Pancreas (tissue), 10 donors: ENCODE measurements at regions not wholly inside any gene's neighbourhood (a gene's known extent, or its start where the extent isn't known, plus 50 kb on each side); places are given as distances from the start of the nearest gene placed in this dataset.

Experiments used
- ATAC-seq, 4 donors: fragments of 200-7000 bp; cut with Tn5 transposase; one replicate each; pipeline versions ENCODE4 v1.8.0 to v1.9.1; 2020; ENCODE audit warnings: mild to moderate bottlenecking in 4 of 4, moderate library complexity in 4 of 4
- DNase-seq, 6 donors: peaks; one replicate each; pipeline ENCODE4 v3.0.0-alpha.2; 2020
- FAIRE-seq: peaks from 2 replicates; lab custom pipeline; 2012; peaks lifted over from hg19 to GRCh38; lab: Jason Lieb, UNC
- H3K27ac ChIP-seq, 4 donors: fragments of 200-600 bp; sonication (generic); 1 replicate in 3 of 4; 2 replicates in 1 of 4; pipeline versions ENCODE4 v1.5.0 to v1.8.0; 2020
- H3K27me3 ChIP-seq, 4 donors: fragments of 200-600 bp; one replicate each; pipeline ENCODE4 v1.8.0; 2021
- H3K36me3 ChIP-seq, 3 donors: fragments of 200-600 bp; sonication (generic) in 1 of 3; one replicate each; pipeline versions ENCODE4 v1.5.0 to v1.8.0; 2020 to 2021
- H3K4me1 ChIP-seq, 3 donors: fragments of 200-600 bp; one replicate each; pipeline ENCODE4 v1.8.0; 2021
- H3K4me3 ChIP-seq, 4 donors: fragments of 200-600 bp; sonication (generic) in 2 of 4; one replicate each; pipeline versions ENCODE4 v1.5.0 to v1.8.0; 2020 to 2021
- H3K9me3 ChIP-seq, 4 donors: fragments of 200-600 bp; one replicate each; pipeline ENCODE4 v1.8.0; 2021
- WGBS, 2 donors: extraction: QIAGEN DNeasy Blood & Tissue Kit; methylation state at CpG; one replicate each; pipeline ENCODE4 v1.1.7; 2013; 5-methylcytosine and 5-hydroxymethylcytosine counted together
- intact Hi-C, 3 donors: fragments of 100-400 bp; cut with DNase I; formaldehyde crosslinking; loops; one replicate each; pipeline versions ENCODE4 v1.11.1 to v1.14.2; 2022
- TF ChIP-seq, protein P1 (sequence below), 4 donors: fragments of 200-600 bp; sonication (generic) in 3 of 4; IDR thresholded peaks; one replicate each; pipeline versions ENCODE4 v1.5.0 to v1.8.0; 2021; ENCODE audit warnings: antibody characterized with exemption in 4 of 4
- donor health status: healthy with polysubstance abuse.
- donor health status: DM: no; HTN: no; CAD: no; lungs with moderate emphysema.
- donor health status: DM: no; HTN: no; CAD: no.
- donor health status: control.
- donor health status: control.
- donor health status: Bipolar disorder and iron deficiency.
- donor health status: DM: yes; HTN: yes; CAD: no.
- donor health status: DM: no; HTN: no; CAD: no.
- donor health status: DM: no; HTN: no; CAD: no.
- donor health status: DM: yes; HTN: yes; CAD: no.

DNA sequence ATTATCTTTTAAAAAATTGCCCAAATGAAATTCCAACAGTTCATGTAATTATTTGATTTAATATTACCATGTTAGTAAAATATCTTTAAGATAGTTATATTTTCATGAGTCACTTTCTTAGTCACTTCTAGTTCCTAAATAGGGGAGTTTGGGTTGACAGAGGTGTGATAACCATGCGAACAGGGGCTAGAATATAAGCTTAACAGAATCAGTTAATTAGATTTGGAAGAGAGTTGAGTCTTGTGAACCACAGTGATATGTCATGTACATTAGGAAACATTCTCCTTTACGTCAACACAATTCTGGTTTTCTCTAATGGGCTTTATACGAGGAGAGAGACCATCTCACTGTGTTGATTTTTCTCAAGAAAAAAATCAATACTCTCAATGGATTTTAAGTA is 64.8 kb upstream of the ZNF281 start:
- TF ChIP-seq, protein P1, sequence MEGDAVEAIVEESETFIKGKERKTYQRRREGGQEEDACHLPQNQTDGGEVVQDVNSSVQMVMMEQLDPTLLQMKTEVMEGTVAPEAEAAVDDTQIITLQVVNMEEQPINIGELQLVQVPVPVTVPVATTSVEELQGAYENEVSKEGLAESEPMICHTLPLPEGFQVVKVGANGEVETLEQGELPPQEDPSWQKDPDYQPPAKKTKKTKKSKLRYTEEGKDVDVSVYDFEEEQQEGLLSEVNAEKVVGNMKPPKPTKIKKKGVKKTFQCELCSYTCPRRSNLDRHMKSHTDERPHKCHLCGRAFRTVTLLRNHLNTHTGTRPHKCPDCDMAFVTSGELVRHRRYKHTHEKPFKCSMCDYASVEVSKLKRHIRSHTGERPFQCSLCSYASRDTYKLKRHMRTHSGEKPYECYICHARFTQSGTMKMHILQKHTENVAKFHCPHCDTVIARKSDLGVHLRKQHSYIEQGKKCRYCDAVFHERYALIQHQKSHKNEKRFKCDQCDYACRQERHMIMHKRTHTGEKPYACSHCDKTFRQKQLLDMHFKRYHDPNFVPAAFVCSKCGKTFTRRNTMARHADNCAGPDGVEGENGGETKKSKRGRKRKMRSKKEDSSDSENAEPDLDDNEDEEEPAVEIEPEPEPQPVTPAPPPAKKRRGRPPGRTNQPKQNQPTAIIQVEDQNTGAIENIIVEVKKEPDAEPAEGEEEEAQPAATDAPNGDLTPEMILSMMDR (IDR thresholded peaks at IDR 0.05): no peak
- H3K27me3 ChIP-seq: no peaks in the 10 kb centered on the region
- H3K4me3 ChIP-seq: no peak overlapping the region
- intact Hi-C loops: no loop called here
- DNase-seq (no peak), ATAC-seq (no peak), FAIRE-seq (no peak)
- 64 to 76% methylated on average over 3 of the region's 3 CpGs for WGBS, 2 donors
- H3K4me1 ChIP-seq: no peaks in the 10 kb centered on the region
- no peaks in the 10 kb centered on the region for H3K36me3 ChIP-seq
- H3K27ac ChIP-seq: no peak overlapping the region
- H3K9me3 ChIP-seq: no peaks in the 10 kb centered on the region

DNA sequence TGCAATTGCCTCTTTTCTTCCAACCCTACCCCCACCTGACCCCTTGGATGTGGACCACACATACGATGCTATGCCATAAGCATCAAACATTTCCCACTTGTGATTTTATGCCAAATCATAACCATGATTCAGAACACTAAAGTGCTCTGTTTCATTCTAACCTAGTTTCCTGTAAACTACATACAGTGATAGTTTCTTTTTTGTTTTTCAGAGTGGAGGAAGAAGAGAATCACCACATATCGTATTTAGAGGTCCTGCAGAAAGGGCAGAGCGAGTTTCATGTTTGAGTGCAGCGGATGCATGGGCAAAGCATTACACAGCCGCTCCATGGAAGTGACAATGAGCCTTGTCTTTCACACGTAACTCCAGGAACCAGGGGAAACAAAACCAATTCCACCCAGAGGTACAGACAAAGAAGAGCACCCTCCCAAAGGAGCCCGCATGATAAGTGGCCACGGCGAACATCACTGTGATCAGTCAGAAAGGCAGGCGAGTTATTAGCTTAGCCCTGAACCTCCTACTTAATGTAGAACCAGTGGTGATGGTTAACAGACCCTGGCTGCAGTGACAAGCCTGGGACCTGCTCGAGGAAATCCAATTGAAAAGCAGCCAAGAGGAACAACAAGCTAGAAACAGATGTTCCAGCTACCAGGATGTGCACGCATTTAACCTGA is 64.0 kb upstream of the ZNF281 start:
- H3K27me3 ChIP-seq: no peaks in the 10 kb centered on the region
- no peak overlapping the region for H3K4me3 ChIP-seq
- DNase-seq (no peak), FAIRE-seq (no peak), ATAC-seq (no peak)
- H3K9me3 ChIP-seq: no peaks in the 10 kb centered on the region
- H3K4me1 ChIP-seq: no peaks in the 10 kb centered on the region
- H3K27ac ChIP-seq: no peak overlapping the region
- 56 to 61% methylated on average over 12 of the region's 12 CpGs for WGBS, 2 donors
- intact Hi-C loops: no loop called here
- TF ChIP-seq, protein P1 (IDR thresholded peaks at IDR 0.05): no peak
- H3K36me3 ChIP-seq: no peaks in the 10 kb centered on the region

DNA sequence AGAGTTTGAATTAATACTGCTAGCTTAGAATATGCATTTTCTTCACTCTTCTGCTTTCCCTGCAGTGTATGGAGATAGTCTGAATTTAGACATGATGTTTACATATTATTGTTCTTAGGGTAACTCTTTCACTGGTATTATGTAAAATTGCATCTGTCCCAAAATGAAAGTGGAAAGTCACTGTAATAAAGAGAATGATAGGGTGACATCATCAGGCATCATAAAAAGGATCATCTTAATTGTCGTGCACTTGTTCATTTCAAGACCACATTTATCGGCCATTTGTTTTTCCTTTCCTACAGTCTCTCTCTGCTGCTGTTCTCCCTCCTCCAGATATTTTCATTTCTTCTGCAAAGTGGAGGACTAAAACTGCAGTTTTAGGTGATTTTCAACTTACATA is 61.9 kb upstream of the ZNF281 start:
- intact Hi-C loops: no loop called here
- H3K27me3 ChIP-seq: no peaks in the 10 kb centered on the region
- TF ChIP-seq, protein P1 (IDR thresholded peaks at IDR 0.05): no peak
- DNase-seq: no peak
- 91 to 95% methylated on average over 2 of the region's 2 CpGs for WGBS, 2 donors
- no peak overlapping the region for H3K27ac ChIP-seq
- no peaks in the 10 kb centered on the region for H3K4me1 ChIP-seq
- ATAC-seq: no peak
- H3K36me3 ChIP-seq: no peaks in the 10 kb centered on the region
- no peak overlapping the region for H3K4me3 ChIP-seq
- FAIRE-seq: no peak
- H3K9me3 ChIP-seq: no peaks in the 10 kb centered on the region

DNA sequence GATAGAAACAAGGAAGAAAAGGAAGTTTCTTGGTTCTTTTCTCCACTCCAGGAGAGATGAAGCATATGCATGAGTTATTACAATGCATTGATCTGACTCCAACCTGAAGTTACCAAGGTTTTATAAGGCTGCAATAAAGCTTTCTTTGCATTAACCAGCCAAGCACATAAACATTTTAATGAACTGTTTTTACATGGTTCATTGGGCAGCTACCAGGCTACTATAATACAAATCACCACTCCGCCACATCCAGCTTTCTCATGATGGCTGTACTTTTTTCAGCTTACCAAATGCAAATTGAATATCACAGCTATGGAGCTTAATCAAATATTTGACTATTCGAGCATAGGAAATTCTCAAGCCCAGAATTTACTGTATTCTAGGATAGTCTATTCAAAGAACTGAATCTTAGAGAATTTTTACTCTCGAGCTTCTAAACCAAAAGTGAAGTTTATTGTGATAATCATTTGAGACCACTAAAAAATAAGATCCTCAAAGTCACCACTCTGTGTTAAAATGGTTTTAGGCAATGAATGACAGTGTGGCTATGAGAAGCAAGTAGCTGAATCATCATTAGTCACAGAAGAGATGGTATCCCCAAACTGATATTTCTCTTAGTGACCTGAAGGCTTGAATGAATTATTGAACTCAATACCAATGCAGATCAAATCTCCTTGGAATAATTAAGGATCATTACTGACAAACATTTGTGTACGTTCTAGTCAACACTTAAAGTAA is 58.6 kb upstream of the ZNF281 start:
- intact Hi-C loops: no loop called here

More for the DNA sequence above, 58.6 kb upstream of the ZNF281 start:
- no peak for FAIRE-seq
- Histone ChIP-seq H3K4me1 (no peaks in the 10 kb centered on the region), H3K36me3 (no peaks in the 10 kb centered on the region), H3K27ac (no peak overlapping the region), H3K4me3 (no peak overlapping the region), H3K27me3 (no peaks in the 10 kb centered on the region), H3K9me3 (no peaks in the 10 kb centered on the region)
- WGBS, 2 donors: 77 to 80% methylated on average over 4 of the region's 4 CpGs
- ATAC-seq: no peak
- TF ChIP-seq, protein P1 (IDR thresholded peaks at IDR 0.05): no peak
- no peak for DNase-seq
